A549 (cell line): ENCODE measurements at regions not wholly inside any gene's neighbourhood (a gene's known extent, or its start where the extent isn't known, plus 50 kb on each side); places are given as distances from the start of the nearest gene placed in this dataset.

ENCODE experiments used
- CEBPB ChIP-seq, 2 experiments: fragments of >200 bp in 1 of 2; sonication (Bioruptor Twin) in 1 of 2; formaldehyde crosslinking in 1 of 2; IDR thresholded peaks; 2 replicates each; pipeline ENCODE4 v1.6.1; 2012 to 2016
- EP300 ChIP-seq, 2 experiments: fragments of >200 bp; sonication (Bioruptor Twin); formaldehyde crosslinking; IDR thresholded peaks; 2 replicates in 1 of 2; 3 replicates in 1 of 2; pipeline ENCODE4 v1.6.1; 2016 to 2017
- HDAC2 ChIP-seq: fragments of 200-600 bp; sonication (generic); IDR thresholded peaks from 2 replicates; pipeline ENCODE4 v1.6.1; 2016
- HMGXB4 ChIP-seq: fragments of 250-450 bp; sonication (Bioruptor Pico); IDR thresholded peaks from 2 replicates; pipeline ENCODE4 v1.5.0; 2021; ENCODE audit warnings: mild to moderate bottlenecking, moderate library complexity, borderline replicate concordance
- KDM1A ChIP-seq: fragments of 200-600 bp; sonication (generic); IDR thresholded peaks from 2 replicates; pipeline ENCODE4 v1.6.1; 2016; ENCODE audit warnings: low read depth, mild to moderate bottlenecking
- POLR2A ChIP-seq: IDR thresholded peaks from 2 replicates; pipeline ENCODE4 v1.6.1; 2012; ENCODE audit warnings: mild to moderate bottlenecking, low read length
- RAD21 ChIP-seq, 2 experiments: fragments of >200 bp in 1 of 2; sonication (Bioruptor Twin) in 1 of 2; formaldehyde crosslinking in 1 of 2; IDR thresholded peaks in 1 of 2; conservative IDR thresholded peaks in 1 of 2; 2 replicates in 1 of 2; 3 replicates in 1 of 2; pipeline ENCODE4 v1.6.1; 2012 to 2018; ENCODE audit warnings: inconsistent platforms in 1 of 2
- RCOR1 ChIP-seq: fragments of 150-350 bp; IDR thresholded peaks from 2 replicates; pipeline ENCODE4 v1.6.1; 2014; ENCODE audit warnings: antibody characterized with exemption, low read length, low read depth
- TF ChIP-seq, protein P1 (sequence below): fragments of >200 bp; sonication (Bioruptor Twin); formaldehyde crosslinking; IDR thresholded peaks from 3 replicates; pipeline ENCODE4 v1.5.1; 2016
- TF ChIP-seq, protein P2 (sequence below): IDR thresholded peaks from 2 replicates; pipeline ENCODE4 v1.6.1; 2012
- TF ChIP-seq, protein P3 (sequence below): IDR thresholded peaks from 2 replicates; pipeline ENCODE4 v1.6.1; 2012
- TF ChIP-seq, protein P4 (sequence below): fragments of 150-350 bp; IDR thresholded peaks from 2 replicates; pipeline ENCODE4 v1.6.1; 2014; ENCODE audit warnings: low read depth, mild to moderate bottlenecking, low read length

- no peak for TF ChIP-seq HDAC2
- TF ChIP-seq KDM1A = no peak
- TF ChIP-seq, protein P1, sequence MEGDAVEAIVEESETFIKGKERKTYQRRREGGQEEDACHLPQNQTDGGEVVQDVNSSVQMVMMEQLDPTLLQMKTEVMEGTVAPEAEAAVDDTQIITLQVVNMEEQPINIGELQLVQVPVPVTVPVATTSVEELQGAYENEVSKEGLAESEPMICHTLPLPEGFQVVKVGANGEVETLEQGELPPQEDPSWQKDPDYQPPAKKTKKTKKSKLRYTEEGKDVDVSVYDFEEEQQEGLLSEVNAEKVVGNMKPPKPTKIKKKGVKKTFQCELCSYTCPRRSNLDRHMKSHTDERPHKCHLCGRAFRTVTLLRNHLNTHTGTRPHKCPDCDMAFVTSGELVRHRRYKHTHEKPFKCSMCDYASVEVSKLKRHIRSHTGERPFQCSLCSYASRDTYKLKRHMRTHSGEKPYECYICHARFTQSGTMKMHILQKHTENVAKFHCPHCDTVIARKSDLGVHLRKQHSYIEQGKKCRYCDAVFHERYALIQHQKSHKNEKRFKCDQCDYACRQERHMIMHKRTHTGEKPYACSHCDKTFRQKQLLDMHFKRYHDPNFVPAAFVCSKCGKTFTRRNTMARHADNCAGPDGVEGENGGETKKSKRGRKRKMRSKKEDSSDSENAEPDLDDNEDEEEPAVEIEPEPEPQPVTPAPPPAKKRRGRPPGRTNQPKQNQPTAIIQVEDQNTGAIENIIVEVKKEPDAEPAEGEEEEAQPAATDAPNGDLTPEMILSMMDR = no peak
- TF ChIP-seq, protein P2, sequence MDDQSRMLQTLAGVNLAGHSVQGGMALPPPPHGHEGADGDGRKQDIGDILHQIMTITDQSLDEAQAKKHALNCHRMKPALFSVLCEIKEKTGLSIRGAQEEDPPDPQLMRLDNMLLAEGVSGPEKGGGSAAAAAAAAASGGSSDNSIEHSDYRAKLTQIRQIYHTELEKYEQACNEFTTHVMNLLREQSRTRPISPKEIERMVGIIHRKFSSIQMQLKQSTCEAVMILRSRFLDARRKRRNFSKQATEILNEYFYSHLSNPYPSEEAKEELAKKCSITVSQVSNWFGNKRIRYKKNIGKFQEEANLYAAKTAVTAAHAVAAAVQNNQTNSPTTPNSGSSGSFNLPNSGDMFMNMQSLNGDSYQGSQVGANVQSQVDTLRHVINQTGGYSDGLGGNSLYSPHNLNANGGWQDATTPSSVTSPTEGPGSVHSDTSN = no peak
- TF ChIP-seq RAD21 (conservative IDR thresholded peaks at IDR 0.05 in 1 of 2, IDR thresholded peaks at IDR 0.05 in 1 of 2) = no peak
- TF ChIP-seq EP300 (IDR thresholded peaks at IDR 0.05) = no peak
- TF ChIP-seq, protein P3, sequence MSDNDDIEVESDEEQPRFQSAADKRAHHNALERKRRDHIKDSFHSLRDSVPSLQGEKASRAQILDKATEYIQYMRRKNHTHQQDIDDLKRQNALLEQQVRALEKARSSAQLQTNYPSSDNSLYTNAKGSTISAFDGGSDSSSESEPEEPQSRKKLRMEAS = no peak
- TF ChIP-seq HMGXB4 (CRISPR knock-in tag) = no peak
- TF ChIP-seq POLR2A = no peak
- no peak for TF ChIP-seq RCOR1
- TF ChIP-seq CEBPB (IDR thresholded peaks at IDR 0.05) = no peak
- TF ChIP-seq, protein P4, sequence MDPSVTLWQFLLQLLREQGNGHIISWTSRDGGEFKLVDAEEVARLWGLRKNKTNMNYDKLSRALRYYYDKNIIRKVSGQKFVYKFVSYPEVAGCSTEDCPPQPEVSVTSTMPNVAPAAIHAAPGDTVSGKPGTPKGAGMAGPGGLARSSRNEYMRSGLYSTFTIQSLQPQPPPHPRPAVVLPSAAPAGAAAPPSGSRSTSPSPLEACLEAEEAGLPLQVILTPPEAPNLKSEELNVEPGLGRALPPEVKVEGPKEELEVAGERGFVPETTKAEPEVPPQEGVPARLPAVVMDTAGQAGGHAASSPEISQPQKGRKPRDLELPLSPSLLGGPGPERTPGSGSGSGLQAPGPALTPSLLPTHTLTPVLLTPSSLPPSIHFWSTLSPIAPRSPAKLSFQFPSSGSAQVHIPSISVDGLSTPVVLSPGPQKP = no peak
Measured at GRCh38 chr3:118304557-118304956, 730.1 kb downstream of the IGSF11 start.
